HG02852 (cell line): ENCODE measurements at regions not wholly inside any gene's neighbourhood (a gene's known extent, or its start where the extent isn't known, plus 50 kb on each side); places are given as distances from the start of the nearest gene placed in this dataset.

ENCODE experiments used
- ATAC-seq: cut with Tn5 transposase; IDR thresholded peaks from one replicate; pipeline ENCODE4 v1.9.1; 2021; ENCODE audit warnings: mild to moderate bottlenecking, moderate library complexity; ENCODE audit not compliant: unreplicated experiment

- no peak for ATAC-seq
These were observed 619.1 kb upstream of the ANKRD30A start for GRCh38 chr10:36506261-36506660.

- no peak for ATAC-seq
These were observed 620.6 kb upstream of the ANKRD30A start for GRCh38 chr10:36504758-36505157.

GRCh38 chr10:36500266-36500665, 625.1 kb upstream of the ANKRD30A start:
- ATAC-seq: no peak

DNA sequence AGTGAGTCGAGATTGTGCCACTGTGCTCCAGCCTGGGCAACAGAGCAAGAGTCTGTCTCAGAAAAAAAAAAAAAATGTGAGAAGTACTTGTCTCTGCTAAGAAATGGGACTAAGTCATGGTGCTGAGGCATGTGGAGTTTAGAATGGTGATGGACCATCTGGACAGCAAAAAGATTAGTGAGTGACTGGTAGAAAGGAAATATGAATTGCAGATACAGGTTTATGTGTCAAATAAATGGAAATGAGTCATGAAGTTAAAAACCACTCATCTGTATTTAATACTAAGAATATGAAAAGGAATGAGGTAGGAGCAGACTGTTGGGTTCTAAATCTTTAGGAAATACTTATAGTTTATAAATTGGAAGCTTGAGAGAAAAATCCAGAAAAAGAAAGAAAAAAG, 625.7 kb upstream of the ANKRD30A start:
- no peak for ATAC-seq

- no peak for ATAC-seq
These were observed 628.6 kb upstream of the ANKRD30A start for GRCh38 chr10:36496758-36497157.

DNA sequence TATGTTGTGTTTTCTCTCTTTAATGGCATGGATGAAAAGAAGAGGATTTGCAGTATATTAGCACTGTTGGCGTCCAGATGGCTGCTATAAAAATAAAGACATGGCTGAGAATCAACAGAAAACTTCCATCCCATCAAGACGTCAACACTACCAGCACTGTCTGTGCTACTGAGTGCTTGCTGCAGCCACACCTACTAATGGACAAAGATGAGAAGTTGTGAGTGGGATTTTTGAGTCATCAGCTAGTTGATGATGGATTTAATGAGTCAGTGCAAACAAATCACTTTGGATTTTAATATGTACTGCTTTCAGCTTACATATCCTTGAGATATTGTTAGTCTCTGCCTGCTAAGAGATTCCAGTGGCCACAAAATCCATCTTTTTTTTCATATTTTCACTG, 631.0 kb upstream of the ANKRD30A start:
- ATAC-seq: no peak

DNA sequence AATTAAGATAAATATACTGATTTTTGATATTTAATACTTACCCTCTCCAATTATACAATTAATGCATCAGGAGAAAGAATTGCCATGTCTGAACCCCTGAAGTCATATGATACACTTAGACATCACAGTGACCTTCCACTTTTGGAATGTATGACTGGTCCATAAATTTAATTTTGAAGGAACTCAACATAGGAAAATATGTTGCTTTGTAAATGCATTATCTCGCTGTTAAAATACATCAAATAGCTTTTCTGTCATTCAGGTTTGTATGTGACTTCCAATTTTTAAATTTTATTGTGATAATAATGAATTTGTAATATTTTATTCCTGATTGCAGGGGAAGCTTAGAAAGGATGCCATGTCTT, 631.9 kb upstream of the ANKRD30A start:
- ATAC-seq: no peak

- no peak for ATAC-seq
These were observed 632.5 kb upstream of the ANKRD30A start for GRCh38 chr10:36492590-36493515.

- ATAC-seq: no peak
These were observed 633.5 kb upstream of the ANKRD30A start for GRCh38 chr10:36491926-36492325.

GRCh38 chr10:36489611-36490228, 635.7 kb upstream of the ANKRD30A start:
- no peak for ATAC-seq

- ATAC-seq: no peak
These were observed 636.2 kb upstream of the ANKRD30A start for GRCh38 chr10:36489181-36489580.

DNA sequence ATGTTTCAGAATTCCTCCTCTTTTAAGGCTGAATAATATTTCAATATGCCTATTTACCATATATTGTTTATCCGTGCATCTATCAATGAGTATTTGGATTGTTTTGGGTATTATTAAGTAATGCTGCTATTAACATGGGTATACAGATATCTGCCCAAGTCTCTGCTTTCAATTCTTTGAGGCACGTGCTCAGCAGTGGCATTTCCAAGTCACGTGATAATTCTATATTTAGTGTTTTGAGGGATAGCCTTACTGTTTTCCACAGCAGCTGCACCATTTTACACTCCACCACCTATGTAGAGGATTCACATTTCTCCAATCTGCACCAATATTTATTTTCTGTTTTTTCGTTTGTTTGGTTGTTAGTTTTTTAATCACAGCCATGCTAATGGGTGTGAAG, 636.8 kb upstream of the ANKRD30A start:
- ATAC-seq: no peak

GRCh38 chr10:36479073-36479472, 646.3 kb upstream of the ANKRD30A start:
- ATAC-seq: no peak

DNA sequence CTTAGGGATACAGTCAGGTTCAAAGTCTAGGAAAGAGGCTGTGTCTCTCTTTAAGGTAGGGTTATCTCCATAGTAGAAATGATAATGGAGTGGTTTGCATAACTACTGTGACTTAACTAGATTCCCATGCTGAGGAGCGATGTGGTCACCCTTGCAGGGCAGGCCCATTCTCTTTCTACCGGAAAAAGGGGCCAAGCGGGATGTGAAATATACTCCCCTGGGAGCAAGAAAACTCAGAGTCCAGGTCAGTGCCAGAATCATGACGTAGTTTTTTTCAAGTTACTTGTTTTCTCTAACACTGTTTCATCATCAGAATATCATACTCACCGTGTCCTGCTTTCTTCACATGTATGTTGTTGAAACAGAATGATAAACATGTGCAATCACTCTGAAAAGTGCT, 649.0 kb upstream of the ANKRD30A start:
- no peak for ATAC-seq

DNA sequence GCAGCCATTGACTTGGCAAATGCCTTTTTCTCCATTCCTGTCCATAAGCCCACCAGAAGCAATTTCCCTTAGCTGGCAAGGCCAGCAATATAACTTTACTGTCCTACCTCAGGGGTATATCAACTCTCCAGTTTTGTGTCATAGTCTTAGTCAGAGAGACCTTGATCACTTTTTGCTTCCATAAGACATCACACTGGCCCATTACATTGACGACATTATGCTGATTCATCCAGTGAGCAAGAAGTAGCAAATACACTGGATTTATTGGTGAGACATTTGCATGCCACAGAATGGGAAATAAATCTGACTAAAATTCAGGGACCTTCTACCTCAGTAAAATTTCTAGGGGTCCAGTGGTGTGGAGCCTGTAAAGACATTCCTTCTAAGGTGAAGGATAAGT, 649.7 kb upstream of the ANKRD30A start:
- no peak for ATAC-seq

GRCh38 chr10:36474456-36474855, 650.9 kb upstream of the ANKRD30A start:
- ATAC-seq: no peak

DNA sequence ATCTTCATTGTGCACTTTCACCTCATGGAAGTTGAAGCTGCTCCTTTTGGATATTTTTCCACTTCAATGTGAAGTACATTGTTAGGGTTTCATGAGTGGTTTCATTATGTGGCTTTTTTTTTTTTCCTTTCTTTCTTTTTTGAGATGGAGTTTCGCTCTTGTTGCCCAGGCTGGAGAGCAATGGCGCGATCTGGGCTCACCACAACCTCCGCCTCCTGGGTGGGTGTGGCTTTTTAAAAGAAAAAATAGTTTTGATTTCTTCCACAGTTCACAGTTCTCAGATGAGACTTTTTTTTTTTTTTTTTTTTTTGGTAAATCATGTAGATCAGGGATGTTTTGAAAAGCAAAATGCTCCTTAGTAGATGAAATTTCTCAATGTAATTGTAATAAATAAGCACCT, 652.3 kb upstream of the ANKRD30A start:
- ATAC-seq: no peak

GRCh38 chr10:36469585-36469984, 655.8 kb upstream of the ANKRD30A start:
- ATAC-seq: no peak

DNA sequence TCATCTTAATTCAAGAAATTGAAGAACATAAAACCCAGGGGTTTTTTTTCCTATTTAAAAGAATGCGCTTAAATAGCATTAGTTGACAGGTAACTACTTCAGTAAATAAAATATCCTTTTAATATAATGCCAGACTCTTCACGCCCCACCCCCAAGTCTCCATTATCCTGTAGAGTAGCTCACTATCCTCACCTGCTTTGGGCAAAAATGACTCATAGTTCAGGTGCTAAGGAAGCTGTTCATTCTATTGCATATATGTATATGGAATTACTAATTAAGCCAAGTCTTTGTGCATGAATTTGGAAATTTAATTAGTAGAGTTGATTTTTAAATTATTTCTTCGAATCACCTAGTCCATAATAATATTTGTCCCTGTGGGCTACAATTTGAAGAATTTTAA, 656.8 kb upstream of the ANKRD30A start:
- ATAC-seq: no peak

GRCh38 chr10:36465604-36466379, 659.6 kb upstream of the ANKRD30A start:
- ATAC-seq: no peak

GRCh38 chr10:36464291-36464690, 661.1 kb upstream of the ANKRD30A start:
- no peak for ATAC-seq

DNA sequence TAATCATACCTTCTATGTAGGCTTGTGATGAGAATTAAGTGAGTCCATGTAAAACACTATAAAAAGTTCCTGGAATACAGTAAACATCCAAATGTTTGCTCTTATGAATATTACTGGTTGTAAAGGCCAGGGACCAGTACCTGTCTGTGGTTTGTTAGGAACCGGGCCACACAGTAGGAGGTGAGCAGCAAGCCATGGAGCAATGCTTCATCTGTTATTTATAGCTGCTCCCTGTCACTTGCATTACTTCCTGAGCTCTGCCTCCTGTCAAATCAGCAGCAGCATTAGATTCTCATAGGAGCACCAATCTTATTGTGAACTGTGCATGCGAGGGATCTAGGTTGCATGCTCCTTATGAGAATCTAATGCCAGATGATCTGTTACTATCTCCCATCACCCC, 662.0 kb upstream of the ANKRD30A start:
- no peak for ATAC-seq
